Thoracic aorta (tissue), 2 donors: ENCODE measurements at regions not wholly inside any gene's neighbourhood (a gene's known extent, or its start where the extent isn't known, plus 50 kb on each side); places are given as distances from the start of the nearest gene placed in this dataset.

Experiments used
- ATAC-seq: fragments of 150-250 bp; one replicate; pipeline ENCODE4 v1.8.0; 2017; ENCODE audit warnings: low read depth; ENCODE audit not compliant: insufficient number of reproducible peaks, low FRiP score
- DNase-seq: peaks from one replicate; pipeline ENCODE4 v3.0.0-alpha.2; 2020; ENCODE audit warnings: low spot score
- H3K27ac ChIP-seq, 2 donors: fragments of 200-600 bp; sonication (generic); 1 replicate in 1 of 2; 2 replicates in 1 of 2; pipeline ENCODE4 v1.5.1; 2016; ENCODE audit warnings: mild to moderate bottlenecking in 2 of 2, moderate library complexity in 2 of 2
- H3K27me3 ChIP-seq: fragments of 200-600 bp; sonication (generic); replicated peaks from 2 replicates; pipeline ENCODE4 v1.6.0; 2016; ENCODE audit warnings: mild to moderate bottlenecking; ENCODE audit not compliant: insufficient read depth
- H3K36me3 ChIP-seq: fragments of 200-600 bp; sonication (generic); one replicate; pipeline ENCODE4 v1.5.1; 2016
- H3K4me1 ChIP-seq, 2 donors: fragments of 200-600 bp; sonication (generic); 1 replicate in 1 of 2; 2 replicates in 1 of 2; pipeline versions ENCODE4 v1.5.1 to v1.6.0; 2016; ENCODE audit warnings: low read depth in 2 of 2, mild to moderate bottlenecking in 1 of 2; ENCODE audit not compliant: control insufficient read depth in 1 of 2
- H3K4me3 ChIP-seq: fragments of 200-600 bp; sonication (generic); 2 replicates; pipeline ENCODE4 v1.5.1; 2016; ENCODE audit warnings: mild to moderate bottlenecking
- H3K9me3 ChIP-seq: fragments of 200-600 bp; sonication (generic); 2 replicates; pipeline ENCODE4 v1.5.1; 2016
- TF ChIP-seq, protein P1 (sequence below): fragments of 200-600 bp; sonication (generic); IDR thresholded peaks from one replicate; pipeline ENCODE4 v1.5.1; 2019; ENCODE audit warnings: antibody characterized with exemption

DNA sequence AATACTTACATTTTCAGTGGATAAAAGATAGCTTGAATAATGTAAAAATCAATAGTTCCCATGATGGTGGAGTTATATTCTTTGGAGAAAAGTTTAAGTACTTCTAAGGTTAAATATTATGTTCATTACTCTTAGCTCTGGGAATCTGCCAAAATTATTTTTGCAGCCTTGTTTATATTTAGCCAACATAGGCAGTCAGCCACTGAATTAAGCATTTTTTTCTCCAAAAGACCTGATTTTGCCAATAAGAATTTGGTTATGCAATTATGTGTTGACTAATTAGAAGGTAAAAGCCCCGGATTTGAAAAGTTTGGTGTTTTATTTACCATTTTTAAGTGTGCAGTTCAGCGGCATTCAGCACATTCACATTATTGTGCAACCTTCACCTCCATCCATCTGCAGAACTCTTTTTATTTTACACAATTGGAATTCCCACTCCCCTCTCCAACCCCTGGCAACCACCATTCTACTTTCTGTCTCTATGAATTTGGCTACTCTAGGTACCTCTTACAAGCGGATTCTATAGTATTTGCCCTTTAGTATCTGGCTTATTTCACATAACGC is 90.1 kb upstream of the C1QTNF9B start:
- DNase-seq (no peak), ATAC-seq (no peak)
- Histone ChIP-seq H3K27me3 (no peaks in the 10 kb centered on the region), H3K4me3 (no peak overlapping the region), H3K4me1 (no peaks in the 10 kb centered on the region), H3K27ac (no peak overlapping the region), H3K9me3 (no peaks in the 10 kb centered on the region), H3K36me3 (no peaks in the 10 kb centered on the region)
- TF ChIP-seq, protein P1, sequence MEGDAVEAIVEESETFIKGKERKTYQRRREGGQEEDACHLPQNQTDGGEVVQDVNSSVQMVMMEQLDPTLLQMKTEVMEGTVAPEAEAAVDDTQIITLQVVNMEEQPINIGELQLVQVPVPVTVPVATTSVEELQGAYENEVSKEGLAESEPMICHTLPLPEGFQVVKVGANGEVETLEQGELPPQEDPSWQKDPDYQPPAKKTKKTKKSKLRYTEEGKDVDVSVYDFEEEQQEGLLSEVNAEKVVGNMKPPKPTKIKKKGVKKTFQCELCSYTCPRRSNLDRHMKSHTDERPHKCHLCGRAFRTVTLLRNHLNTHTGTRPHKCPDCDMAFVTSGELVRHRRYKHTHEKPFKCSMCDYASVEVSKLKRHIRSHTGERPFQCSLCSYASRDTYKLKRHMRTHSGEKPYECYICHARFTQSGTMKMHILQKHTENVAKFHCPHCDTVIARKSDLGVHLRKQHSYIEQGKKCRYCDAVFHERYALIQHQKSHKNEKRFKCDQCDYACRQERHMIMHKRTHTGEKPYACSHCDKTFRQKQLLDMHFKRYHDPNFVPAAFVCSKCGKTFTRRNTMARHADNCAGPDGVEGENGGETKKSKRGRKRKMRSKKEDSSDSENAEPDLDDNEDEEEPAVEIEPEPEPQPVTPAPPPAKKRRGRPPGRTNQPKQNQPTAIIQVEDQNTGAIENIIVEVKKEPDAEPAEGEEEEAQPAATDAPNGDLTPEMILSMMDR, result no peak

DNA sequence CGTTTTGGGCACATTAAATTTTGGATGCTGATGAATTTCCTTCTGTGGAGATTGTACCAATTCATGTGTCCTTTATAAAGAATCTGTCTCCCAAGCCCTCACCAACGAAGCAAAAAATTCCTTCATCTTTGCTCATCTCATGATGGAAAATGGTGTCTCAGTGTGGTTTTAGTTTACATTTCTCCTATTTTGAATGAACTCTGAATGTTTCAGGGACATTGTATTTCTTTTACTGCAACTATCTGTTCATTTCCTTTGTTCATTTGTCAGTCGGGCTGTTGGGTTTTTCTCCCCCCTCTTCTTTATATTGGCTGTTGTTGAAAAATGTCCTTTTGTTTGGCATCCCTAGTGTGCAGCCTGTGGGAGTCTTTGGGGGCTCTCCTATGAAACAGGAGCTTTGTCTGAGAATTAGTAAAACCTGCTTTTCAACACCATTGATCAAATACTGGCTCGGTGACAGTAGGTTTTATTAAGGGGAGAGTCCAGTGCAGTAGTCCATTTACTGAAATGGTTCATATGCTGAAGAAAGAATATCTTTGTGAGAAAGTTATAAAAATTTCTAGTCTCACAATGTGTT is 91.3 kb upstream of the C1QTNF9B start:
- ATAC-seq (no peak), DNase-seq (no peak)
- Histone ChIP-seq H3K9me3 (no peaks in the 10 kb centered on the region), H3K36me3 (no peaks in the 10 kb centered on the region), H3K27me3 (no peaks in the 10 kb centered on the region), H3K27ac (no peak overlapping the region), H3K4me3 (no peak overlapping the region), H3K4me1 (no peaks in the 10 kb centered on the region)
- TF ChIP-seq, protein P1, result no peak

DNA sequence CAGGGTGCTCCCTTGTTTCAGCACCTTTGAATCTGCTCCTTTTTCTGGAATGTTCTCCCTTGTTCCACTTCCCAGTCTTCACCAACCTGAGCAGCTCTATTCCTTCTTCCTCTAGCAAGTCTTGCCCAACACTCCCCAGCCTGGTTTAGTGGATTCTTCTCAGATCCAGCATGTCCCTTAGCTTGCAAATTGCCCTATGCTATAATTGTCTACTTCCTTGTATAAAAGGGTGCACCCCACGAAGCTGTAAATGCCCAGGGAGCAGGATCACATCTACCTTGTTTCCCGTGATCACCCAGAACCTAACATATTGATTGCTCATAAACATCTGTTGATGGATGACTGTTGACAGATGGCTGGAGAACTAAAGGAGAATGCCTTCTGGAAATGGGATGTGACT is 93.2 kb upstream of the C1QTNF9B start:
- H3K4me1 ChIP-seq, result no peaks in the 10 kb centered on the region
- no peak for ATAC-seq
- H3K27ac ChIP-seq, result no peak overlapping the region
- no peak for DNase-seq
- H3K36me3 ChIP-seq, result no peaks in the 10 kb centered on the region
- H3K4me3 ChIP-seq, result no peak overlapping the region
- H3K9me3 ChIP-seq, result no peaks in the 10 kb centered on the region
- H3K27me3 ChIP-seq, result no peaks in the 10 kb centered on the region
- TF ChIP-seq, protein P1, result no peak

DNA sequence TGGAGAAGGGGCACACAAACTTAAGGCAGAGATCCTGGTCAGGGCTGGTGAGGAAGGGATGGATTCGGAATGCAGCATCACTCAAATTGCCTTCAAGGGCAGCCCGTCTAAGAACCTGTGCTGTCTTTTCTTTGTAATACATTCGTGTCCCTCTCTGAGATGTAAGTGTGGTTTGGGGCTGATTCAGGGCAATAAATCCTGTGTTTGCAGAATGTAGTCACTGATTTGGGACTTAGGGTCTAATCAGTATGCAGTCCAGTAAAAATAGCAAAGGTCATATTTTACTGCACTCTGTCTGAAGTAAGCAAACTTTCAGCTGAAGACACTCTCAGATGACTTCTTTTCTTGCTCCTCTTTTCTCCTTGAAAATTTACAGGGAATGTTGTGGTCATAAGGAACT is 93.8 kb upstream of the C1QTNF9B start:
- no peak overlapping the region for H3K27ac ChIP-seq
- no peaks in the 10 kb centered on the region for H3K4me1 ChIP-seq
- no peak for DNase-seq
- TF ChIP-seq, protein P1, result no peak
- no peaks in the 10 kb centered on the region for H3K9me3 ChIP-seq
- no peak overlapping the region for H3K4me3 ChIP-seq
- no peaks in the 10 kb centered on the region for H3K36me3 ChIP-seq
- ATAC-seq, result no peak
- no peaks in the 10 kb centered on the region for H3K27me3 ChIP-seq

DNA sequence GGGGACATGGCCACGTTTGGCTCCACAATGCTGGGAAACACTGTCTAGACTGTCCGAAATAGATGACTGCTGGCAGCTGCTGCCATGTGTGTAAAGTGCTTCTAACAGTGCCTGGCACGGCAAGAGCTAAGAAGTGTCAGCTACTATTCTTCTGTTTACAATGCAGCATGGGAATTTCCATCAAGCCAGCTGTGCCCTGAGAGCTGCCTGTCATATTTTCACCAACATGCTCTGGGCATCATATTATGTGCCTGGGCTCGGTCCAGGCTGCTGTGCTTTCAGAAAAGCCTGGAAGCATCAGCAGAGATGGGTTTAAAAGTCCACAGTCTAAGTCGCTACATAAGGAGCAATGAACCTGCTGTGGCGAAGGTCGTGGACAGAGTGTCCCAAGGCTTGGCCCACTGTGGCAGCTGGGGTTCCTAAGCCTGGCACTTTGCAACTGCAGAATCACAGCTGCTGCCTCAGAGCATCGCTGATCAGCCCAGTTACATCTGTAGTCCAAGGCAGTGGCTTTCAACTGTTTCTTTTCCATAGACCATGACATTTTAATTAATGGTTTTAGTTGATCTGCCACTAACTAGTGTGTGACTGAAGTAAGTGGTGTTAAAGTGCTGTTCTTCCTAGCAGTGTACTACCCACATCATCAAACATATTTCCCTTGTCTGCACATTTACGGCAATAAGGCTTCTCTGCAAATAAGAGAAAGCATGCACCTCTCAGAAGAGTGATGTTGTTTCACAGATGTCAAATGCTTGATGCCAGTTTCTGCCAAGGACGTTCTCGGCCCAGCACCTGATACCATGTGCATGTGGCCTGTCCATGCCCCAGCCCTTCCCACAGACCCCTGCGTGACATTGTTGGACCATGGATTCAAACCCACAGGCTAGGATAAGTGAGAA is 95.7 kb upstream of the C1QTNF9B start:
- Histone ChIP-seq H3K27me3 (no peaks in the 10 kb centered on the region), H3K9me3 (no peaks in the 10 kb centered on the region), H3K27ac (no peak overlapping the region), H3K36me3 (no peaks in the 10 kb centered on the region), H3K4me1 (no peaks in the 10 kb centered on the region), H3K4me3 (no peak overlapping the region)
- ATAC-seq, result no peak
- DNase-seq, result no peak
- TF ChIP-seq, protein P1, result no peak
